ENCODE measurements at regions not wholly inside any gene's neighbourhood (a gene's known extent, or its start where the extent isn't known, plus 50 kb on each side); places are given as distances from the start of the nearest gene placed in this dataset.
"Not testable (repeated sequence)": the region's sequence is repeated elsewhere in the genome, so short reads cannot be mapped to it uniquely, and the experiment has no call there.

DNA sequence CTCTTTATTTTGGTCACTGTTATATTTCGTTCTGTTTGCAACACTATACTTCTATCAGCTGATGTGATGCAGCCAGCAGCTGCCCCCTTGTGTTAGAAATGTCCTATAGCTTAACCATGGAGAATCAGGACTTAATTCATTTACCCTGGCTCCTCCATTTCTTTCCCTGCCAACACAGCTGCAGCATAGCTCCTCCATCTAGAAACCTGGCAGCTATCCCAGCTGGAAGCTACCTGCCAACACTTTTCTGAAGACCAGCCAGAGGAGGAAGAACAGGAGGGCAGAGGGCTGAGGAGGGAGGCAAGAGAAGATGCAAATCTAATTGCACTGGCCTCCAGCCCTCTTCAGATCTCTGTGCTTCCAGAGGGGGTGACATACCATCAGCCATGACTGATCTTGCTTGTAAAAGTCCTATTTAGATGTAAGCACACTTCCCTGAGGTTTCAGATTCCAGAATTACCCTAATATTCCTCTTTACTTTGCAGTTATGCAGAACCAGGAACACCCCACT lies 156.8 kb upstream of the TMEM260 start:
- peak in 1 of 2 donors; percentile 28 for DNase-seq

DNA sequence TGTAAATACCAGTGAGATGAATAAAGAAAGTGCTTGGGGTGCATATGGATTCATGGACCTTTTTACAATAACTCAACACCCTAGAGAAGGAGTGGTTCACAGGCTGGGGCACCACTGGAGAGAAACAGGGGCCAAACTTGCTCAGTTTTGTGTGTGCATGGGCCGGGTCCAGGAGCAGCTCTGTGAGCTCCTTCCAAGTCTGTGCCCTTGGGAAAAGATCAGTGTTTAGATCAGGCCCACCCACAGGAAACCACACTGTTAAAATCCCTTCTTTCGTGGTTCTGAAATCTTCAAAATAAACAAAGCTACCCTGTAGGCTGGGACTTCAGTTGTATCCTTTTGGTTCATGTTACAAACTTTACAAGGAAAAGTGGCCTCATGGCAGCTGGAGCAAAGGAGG lies 156.1 kb upstream of the TMEM260 start:
- DNase-seq = no peak

DNA sequence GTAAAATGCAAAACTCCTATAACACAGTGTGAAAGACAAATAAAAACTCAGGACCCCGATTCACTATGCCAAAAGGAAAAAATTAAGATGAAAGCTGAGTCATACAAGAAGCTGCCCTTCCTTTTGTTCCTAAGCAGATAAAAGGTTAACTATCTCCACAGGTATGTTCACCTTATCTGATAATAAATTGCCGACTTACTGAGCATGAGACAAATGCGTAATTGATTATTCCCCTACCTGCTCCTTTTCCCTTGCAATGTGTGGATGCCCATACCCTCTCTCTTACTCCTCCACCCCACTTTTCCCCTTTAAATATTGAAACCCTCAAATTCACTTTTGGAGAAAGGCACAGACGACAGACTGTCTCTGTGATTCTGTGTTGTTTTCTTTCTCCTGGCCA lies 148.6 kb upstream of the TMEM260 start:
- DNase-seq = no peak

- DNase-seq = no peak
Observed at GRCh38 chr14:56449670-56450213, 129.9 kb upstream of the TMEM260 start.

DNA sequence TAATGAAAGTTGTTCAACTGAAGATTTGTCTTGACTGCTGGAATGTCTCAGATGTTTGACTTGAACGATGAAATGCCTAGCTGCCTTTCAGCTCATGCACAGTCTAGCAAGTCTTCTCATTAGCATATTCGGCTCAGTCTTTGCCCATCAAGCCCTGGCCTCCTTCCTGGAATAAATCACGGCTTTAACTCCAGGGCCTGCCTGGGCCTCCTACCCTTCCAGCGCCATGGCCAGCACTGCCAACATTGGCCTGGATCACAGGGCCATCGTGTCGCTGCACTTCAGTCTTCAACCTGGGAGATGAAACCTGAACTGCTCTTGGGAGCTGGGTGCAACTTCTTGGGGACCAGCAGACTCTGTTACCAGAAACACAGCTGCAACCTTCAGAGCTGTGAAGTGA lies 126.7 kb upstream of the TMEM260 start:
- no peak for DNase-seq

DNA sequence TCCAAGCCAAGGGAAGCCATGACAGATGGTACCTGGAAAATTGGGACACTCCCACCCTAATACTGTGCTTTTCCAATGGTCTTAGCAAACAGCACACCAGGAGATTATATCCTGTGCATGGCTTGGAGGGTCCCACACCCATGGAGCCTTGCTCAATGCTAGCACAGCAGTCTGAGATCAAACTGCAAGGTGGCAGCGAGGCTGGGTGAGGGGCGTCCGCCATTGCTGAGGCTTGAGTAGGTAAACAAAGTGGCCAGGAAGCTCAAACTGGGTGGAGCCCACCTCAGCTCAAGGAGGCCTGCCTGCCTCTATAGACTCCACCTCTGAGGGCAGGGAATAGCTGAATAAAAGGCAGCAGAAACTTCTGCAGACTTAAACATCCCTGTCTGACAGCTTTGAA lies 124.9 kb upstream of the TMEM260 start:
- DNase-seq = not testable (repeated sequence)

DNA sequence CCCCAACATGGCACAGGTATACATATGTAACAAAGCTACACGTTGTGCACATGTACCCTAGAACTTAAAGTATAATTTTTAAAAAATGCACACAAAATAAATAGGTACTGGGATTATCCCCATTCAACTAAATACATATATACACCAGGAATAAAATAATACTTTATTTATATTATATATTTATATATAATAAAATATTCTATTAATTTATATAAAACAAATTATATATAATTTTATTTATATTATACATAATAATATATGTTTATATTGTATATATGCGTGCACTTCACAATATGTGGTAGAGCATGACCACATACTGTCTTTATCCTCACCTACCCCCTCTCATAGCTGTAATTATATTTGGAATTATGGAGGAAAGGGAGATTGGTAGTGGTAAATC lies 119.1 kb upstream of the TMEM260 start:
- DNase-seq = no peak

- DNase-seq = no peak
Observed at GRCh38 chr14:56461276-56462275, 118.0 kb upstream of the TMEM260 start.

- DNase-seq = no peak
Observed at GRCh38 chr14:56463271-56463890, 116.2 kb upstream of the TMEM260 start.

DNA sequence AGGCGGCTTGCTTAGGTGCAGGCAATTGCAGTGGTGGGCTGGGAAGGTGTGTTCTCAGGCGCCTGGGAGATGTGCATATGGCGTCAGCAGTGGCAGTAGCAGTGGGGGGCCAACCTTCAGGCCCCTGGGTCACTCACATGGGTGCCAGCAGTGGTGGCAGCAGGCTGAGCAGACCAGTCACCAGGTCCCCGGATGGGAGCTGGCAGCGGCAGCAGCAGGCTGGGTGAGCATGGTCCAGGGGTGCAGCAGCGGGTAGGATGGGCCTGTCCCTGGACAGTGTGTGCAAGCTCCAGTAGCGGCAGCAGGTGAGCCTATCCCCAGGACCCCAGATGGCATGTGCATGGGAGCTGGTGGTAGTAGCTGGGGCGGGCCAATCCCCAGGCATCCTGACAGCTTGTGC lies 108.5 kb upstream of the TMEM260 start:
- no peak for DNase-seq

DNA sequence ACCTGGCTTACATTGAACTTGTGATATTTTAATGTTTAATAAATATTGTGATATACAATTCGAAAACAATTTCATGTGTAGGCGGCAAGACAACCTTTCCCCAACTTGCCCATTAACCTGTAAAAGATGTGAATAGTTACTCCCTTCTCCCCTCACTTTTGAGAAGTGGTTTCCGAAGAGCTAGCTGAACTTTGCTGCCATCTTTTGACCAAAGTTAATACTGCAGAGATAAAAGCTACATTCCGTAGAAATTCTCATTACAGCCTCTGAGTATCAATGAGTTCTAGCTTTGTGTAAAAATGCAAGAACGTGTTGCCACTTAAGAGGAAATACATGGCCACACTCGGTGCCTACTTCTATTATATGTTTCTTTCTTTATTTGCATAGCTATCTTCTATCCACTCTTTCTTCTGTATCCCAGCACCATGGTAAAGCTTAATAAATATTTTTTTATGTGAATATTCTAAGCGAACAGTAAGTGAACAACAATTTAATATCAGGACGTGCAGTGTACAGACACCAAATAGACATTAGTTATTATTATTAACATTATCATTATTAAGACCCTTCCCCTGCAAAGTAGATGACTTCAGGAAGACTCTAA lies 105.1 kb upstream of the TMEM260 start:
- DNase-seq = peak in 1 of 2 donors; percentile 47

GRCh38 chr14:56482310-56482911 lies 97.2 kb upstream of the TMEM260 start:
- DNase-seq = no peak

DNA sequence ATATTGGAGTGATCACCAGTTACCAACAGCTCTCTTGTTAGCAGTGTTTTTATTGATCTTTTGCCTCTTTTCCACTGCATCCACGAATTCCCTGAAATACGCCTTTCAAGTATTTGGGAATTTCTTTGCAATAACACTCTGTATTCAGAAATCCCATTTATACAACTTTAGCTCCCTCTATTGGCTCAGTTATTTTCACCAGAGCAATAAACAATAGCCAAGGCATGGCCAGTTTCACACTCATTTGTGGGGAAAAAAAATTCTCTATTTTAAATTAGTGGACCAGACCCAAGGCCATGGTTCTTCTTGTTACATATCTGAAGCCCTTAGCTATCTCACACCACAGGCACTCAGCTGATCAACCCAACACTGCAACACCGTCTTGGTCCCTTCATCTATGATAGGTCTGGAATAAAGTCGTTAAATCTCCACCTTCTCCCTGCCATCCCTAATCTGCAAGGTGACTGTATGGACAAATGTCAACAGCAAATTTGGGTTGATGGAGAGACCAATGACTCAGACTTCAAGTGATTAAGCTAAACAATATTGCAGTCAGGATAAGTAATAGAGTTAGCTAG lies 92.4 kb upstream of the TMEM260 start:
- no peak for DNase-seq

DNA sequence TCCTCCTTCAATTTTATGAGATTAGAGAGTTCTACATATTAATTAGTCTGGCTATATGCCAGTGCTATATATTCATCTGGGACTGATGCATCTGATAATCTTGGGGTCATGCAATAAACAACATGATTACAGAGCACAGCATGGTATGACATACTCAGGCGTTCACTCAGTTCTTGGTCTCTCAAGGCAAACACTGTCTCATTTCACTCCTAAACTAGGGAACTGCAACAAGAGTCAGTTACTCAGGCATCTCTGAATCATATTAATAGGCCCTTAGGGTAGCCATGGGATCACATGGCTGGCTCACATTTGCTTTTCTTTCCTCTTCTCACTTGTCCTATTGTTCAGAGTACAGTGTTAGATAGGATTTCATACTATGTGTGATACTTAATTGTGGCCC lies 91.8 kb upstream of the TMEM260 start:
- DNase-seq = no peak

DNA sequence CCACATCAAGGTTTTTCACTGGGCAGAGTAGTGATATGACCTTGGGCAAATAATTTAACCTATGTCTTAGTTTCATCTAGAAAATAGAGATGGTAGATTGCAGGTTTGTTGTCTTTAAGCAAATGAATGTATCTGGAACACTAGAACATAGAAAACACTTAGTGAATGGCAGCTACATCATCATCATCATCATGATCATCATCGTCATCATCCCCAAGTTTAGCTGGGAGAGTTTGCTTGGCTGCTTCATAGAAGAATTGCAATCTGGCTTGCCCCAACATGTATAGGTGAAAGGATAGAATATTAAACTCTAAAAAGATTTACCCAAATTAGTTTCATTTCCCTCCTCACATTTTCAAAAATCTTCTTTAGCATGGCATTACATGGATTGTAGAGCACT lies 91.3 kb upstream of the TMEM260 start:
- no peak for DNase-seq

DNA sequence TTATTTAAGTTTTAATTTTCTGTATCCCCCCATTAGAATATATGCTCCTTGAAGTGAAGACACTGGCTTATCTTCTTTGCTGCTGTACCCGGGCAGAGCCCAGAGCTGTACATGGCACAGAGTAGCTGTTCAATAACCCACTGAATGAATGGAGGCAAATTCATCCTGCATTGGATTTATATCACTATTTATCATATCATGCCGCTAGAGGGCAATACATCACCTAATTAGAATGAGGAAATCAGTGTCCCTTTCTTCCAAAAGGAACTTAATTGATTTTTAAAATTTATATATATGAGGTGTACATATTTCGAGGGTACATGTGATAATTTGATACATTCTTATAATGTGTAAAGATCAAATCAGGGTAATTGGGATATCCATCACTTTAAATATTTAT lies 89.2 kb upstream of the TMEM260 start:
- peak in 1 of 2 donors; percentile 47 for DNase-seq

DNA sequence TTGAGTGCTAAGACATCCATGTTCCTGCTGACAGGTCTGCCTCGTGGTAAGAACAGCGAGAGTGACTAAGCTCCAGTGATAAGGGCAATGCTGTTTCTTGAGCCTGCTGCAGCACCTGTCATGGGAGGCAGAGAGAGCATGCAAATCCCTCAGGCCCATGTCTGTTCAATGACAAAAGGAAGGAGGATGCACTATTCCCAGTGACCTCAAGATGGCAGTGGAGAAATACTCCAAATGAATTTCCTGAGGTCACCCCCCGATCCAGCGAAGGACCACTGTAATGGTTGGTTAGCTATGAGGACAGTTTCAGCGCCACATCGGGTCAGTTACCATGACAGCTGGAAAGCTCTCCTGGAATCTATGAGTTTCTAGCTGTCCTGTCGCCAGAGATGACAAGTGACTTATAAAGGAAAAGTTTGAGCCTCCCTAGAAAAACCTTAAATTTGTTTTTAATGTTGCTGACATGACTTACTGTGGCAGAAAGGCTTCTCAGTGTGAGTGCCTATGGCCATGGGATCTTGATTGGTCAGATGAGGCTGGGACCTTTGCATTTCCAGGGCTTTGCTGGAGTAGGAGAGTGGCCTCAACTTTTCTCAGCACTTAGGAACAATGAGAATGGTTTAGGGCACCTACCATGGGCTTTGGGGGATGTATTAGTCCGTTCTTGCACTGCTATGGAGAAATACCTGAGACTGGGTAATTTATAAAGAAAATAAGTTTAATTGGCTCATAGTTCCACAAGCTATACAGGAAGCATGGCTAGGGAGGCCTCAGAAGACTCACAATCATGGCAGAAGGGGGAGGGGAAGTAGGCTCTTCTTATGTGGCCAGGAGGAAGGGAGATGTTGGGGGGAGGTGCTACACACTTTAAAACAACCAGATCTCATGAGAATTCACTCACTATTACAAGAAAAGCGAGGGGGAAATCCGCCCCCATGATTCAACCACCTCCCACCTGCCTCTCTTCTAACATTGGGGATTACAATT lies 88.0 kb upstream of the TMEM260 start:
- peak; percentile 16 to 33 for DNase-seq

DNA sequence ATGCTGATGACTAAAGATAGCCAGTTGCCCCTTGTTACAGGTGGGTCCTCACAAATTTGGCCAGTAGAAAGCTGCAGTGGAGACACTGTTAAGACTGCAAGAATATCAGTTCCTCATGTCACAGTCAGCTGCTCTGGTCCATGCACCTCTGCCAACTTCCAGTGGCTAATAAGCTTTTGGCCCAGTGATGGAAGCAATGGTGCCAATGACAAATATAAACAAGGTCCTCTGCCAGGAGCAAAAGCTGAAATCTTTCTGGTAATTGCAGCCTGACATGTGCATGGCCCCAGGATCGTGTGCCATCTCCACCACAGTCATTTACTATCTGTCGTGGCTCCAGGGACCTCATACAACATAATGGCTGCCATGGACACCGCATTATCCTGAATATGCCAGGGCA lies 85.4 kb upstream of the TMEM260 start:
- no peak for DNase-seq

DNA sequence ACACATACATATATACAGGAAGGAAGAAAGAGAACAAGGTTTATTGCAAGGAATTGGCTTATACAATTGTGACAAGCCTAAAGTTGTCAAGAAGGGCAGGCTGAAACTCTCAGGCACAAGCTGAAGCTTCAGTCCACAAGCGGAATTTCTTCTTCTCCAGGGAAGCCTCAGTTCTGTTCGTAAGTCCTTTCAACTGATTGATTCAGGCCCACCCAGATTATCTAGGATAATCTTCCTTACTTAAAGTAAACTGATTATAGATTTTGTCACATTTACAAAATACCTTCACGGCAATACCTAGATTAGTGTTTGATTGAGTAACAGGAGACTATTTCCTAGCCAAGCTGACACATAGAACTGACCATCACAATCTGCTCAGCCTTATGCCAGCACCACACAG lies 81.5 kb upstream of the TMEM260 start:
- no peak for DNase-seq

- no peak for DNase-seq
Observed at GRCh38 chr14:56501909-56502530, 77.6 kb upstream of the TMEM260 start.

DNA sequence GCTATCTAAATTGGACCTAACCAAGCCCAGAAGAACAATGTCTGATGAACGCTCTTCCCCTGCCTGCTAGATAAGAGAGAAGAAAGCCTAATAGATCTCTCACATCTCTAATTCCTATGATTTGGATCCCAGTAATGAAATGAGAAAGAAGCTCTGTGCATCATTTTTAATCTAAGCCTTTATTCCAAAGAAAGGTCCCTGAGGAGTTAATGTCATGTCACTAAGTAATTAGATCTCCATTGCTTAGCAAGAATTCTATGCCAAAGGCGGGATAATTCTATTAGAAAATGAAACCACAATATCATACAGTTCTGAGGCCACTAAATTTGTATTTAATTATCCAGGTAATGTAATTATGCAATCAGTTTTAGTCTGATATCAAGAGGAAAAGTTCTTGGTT lies 74.2 kb upstream of the TMEM260 start:
- DNase-seq = no peak
